HL-60 (cell line): ENCODE measurements at regions not wholly inside any gene's neighbourhood (a gene's known extent, or its start where the extent isn't known, plus 50 kb on each side); places are given as distances from the start of the nearest gene placed in this dataset.

ENCODE experiments used
- DNase-seq, 2 experiments: peaks; one replicate each; pipeline ENCODE4 v3.0.0-alpha.2; 2010 to 2020; ENCODE audit warnings: low read depth in 1 of 2, low spot score in 1 of 2
- H3K27ac ChIP-seq: fragments of 250-450 bp; sonication (Bioruptor Pico); replicated peaks from 2 replicates; pipeline ENCODE4 v1.5.1; 2020; ENCODE audit warnings: mild to moderate bottlenecking, moderate library complexity
- H3K27me3 ChIP-seq: fragments of 250-450 bp; sonication (Bioruptor Pico); 2 replicates; pipeline ENCODE4 v1.5.1; 2021; ENCODE audit warnings: mild to moderate bottlenecking, moderate library complexity; ENCODE audit not compliant: insufficient read depth, poor library complexity, severe bottlenecking
- H3K4me3 ChIP-seq: replicated peaks from 2 replicates; pipeline ENCODE4 v1.5.1; 2011; ENCODE audit warnings: mild to moderate bottlenecking, control low read depth, low read length; ENCODE audit not compliant: insufficient read depth
- CTCF ChIP-seq: IDR thresholded peaks from one replicate; pipeline ENCODE4 v1.5.1; 2011; ENCODE audit warnings: low read length, control low read depth, inconsistent platforms; ENCODE audit not compliant: insufficient read depth
- GABPA ChIP-seq: IDR thresholded peaks from 2 replicates; pipeline ENCODE4 v1.6.1; 2012; ENCODE audit warnings: low read depth
- POLR2AphosphoS5 ChIP-seq: IDR thresholded peaks from 2 replicates; pipeline ENCODE4 v1.6.1; 2012; ENCODE audit warnings: low read depth
- REST ChIP-seq: IDR thresholded peaks from 2 replicates; pipeline ENCODE4 v1.6.1; 2012; ENCODE audit warnings: low read depth; ENCODE audit not compliant: insufficient replicate concordance
- SPI1 ChIP-seq: IDR thresholded peaks from 2 replicates; pipeline ENCODE4 v1.6.1; 2012; ENCODE audit warnings: low read depth, mild to moderate bottlenecking, borderline replicate concordance

DNA sequence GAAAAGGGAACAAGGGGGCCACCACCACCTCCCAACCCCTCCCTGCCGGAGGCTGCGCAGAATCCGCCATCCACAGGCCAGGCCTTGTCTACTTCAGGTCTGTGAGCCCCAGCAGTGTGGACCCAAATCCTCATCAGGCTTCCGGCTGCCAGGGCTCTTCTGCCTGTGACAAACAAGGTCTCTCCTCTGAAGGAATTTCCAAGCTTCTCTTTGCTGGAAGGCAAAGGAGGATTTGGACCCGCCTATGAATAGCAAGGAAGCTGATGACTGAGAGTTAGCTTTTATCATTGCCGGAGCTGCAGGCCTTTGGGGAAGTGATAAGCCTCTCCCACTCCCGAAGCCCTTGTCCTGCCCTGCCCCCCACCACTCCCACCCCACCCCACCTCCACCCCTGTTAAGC is 93.7 kb upstream of the SH3BP4 start:
- Histone ChIP-seq H3K27ac (no peak overlapping the region), H3K4me3 (no peak overlapping the region), H3K27me3 (no peaks in the 10 kb centered on the region)
- no peak for DNase-seq
- no peak for TF ChIP-seq GABPA
- no peak for TF ChIP-seq SPI1
- no peak for TF ChIP-seq CTCF
- TF ChIP-seq REST = no peak
- TF ChIP-seq POLR2AphosphoS5 = no peak

GRCh38 chr2:234853729-234854128 is 98.1 kb upstream of the SH3BP4 start:
- DNase-seq = no peak
- no peaks in the 10 kb centered on the region for H3K27me3 ChIP-seq
- TF ChIP-seq POLR2AphosphoS5 = no peak
- no peak for TF ChIP-seq CTCF
- TF ChIP-seq SPI1 = no peak
- no peak for TF ChIP-seq GABPA
- TF ChIP-seq REST = no peak
- H3K27ac ChIP-seq = no peak overlapping the region
- H3K4me3 ChIP-seq = no peak overlapping the region

- no peak for DNase-seq
- no peak for TF ChIP-seq CTCF
- no peak for TF ChIP-seq SPI1
- no peak for TF ChIP-seq REST
- no peak for TF ChIP-seq POLR2AphosphoS5
- no peak for TF ChIP-seq GABPA
Observed at GRCh38 chr2:234852941-234853340, 98.9 kb upstream of the SH3BP4 start.

More at GRCh38 chr2:234852941-234853340, 98.9 kb upstream of the SH3BP4 start:
- no peak overlapping the region for H3K4me3 ChIP-seq
- no peaks in the 10 kb centered on the region for H3K27me3 ChIP-seq
- H3K27ac ChIP-seq = no peak overlapping the region
